GM19467 (cell line): ENCODE measurements at regions not wholly inside any gene's neighbourhood (a gene's known extent, or its start where the extent isn't known, plus 50 kb on each side); places are given as distances from the start of the nearest gene placed in this dataset.

ENCODE experiments used
- ATAC-seq: cut with Tn5 transposase; IDR thresholded peaks from one replicate; pipeline ENCODE4 v1.9.1; 2021; ENCODE audit warnings: mild to moderate bottlenecking, moderate library complexity; ENCODE audit not compliant: unreplicated experiment

GRCh38 chr21:28790335-28790734 lies 202.3 kb downstream of the LTN1 start:
- no peak for ATAC-seq

- ATAC-seq, result no peak
Observed at GRCh38 chr21:28789523-28789922, 203.2 kb downstream of the LTN1 start.

- ATAC-seq, result no peak
Observed at GRCh38 chr21:28788030-28788429, 204.6 kb downstream of the LTN1 start.

- ATAC-seq, result no peak
Observed at GRCh38 chr21:28783641-28784185, 209.0 kb downstream of the LTN1 start.

- peak; percentile 81 for ATAC-seq
Observed at GRCh38 chr21:28781602-28782276, 210.9 kb downstream of the LTN1 start.

- ATAC-seq, result no peak
Observed at GRCh38 chr21:28779914-28780313, 212.8 kb downstream of the LTN1 start.

- ATAC-seq, result no peak
Observed at GRCh38 chr21:28776251-28776650, 216.4 kb downstream of the LTN1 start.

GRCh38 chr21:28775071-28775470 lies 217.6 kb downstream of the LTN1 start:
- ATAC-seq, result no peak

- ATAC-seq, result no peak
Observed at GRCh38 chr21:28773036-28773435, 219.6 kb downstream of the LTN1 start.

- no peak for ATAC-seq
Observed at GRCh38 chr21:28771790-28772501, 220.7 kb downstream of the LTN1 start.

- ATAC-seq, result no peak
Observed at GRCh38 chr21:28770867-28771661, 221.6 kb downstream of the LTN1 start.

GRCh38 chr21:28769683-28770082 lies 223.0 kb downstream of the LTN1 start:
- no peak for ATAC-seq

- ATAC-seq, result no peak
Observed at GRCh38 chr21:28768753-28769152, 223.9 kb downstream of the LTN1 start.

- ATAC-seq, result no peak
Observed at GRCh38 chr21:28767523-28767922, 225.2 kb downstream of the LTN1 start.

GRCh38 chr21:28763809-28764418 lies 228.8 kb downstream of the LTN1 start:
- no peak for ATAC-seq

GRCh38 chr21:28762357-28762735 lies 230.3 kb downstream of the LTN1 start:
- ATAC-seq, result no peak

GRCh38 chr21:28761674-28762356 lies 230.9 kb downstream of the LTN1 start:
- ATAC-seq, result no peak

GRCh38 chr21:28758883-28759242 lies 233.8 kb downstream of the LTN1 start:
- ATAC-seq, result no peak

- no peak for ATAC-seq
Observed at GRCh38 chr21:28758042-28758882, 234.4 kb downstream of the LTN1 start.

- no peak for ATAC-seq
Observed at GRCh38 chr21:28754862-28755261, 237.8 kb downstream of the LTN1 start.
